ENCODE measurements at regions not wholly inside any gene's neighbourhood (a gene's known extent, or its start where the extent isn't known, plus 50 kb on each side); places are given as distances from the start of the nearest gene placed in this dataset.

DNA sequence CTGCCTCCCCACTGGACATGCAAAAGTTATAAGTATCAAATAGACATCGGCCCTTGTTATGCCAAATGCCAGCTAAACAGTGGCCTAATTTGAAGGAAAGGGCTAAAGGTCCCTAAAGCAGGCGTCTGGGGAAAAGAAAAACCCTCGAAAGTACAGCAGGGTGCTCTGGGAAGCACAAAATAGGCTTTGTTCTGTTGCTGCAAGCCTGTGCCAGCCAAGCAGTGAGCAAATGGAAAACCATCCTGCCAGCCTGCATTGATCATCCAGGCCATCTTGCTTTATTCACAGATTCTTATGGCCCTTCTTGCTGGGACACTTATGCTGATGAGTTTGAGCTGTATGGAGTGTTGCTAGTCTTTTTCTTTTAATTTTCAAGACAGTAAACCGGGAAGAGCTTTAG is 62.2 kb upstream of the PLEKHG1 start:
- intact Hi-C loops (cut with micrococcal nuclease), result no loop called here

GRCh38 chr6:150537893-150538292 is 61.8 kb upstream of the PLEKHG1 start:
- intact Hi-C loops (cut with micrococcal nuclease), result no loop called here

- intact Hi-C loops (cut with micrococcal nuclease), result no loop called here
These were observed 60.6 kb upstream of the PLEKHG1 start for GRCh38 chr6:150539111-150539510.

DNA sequence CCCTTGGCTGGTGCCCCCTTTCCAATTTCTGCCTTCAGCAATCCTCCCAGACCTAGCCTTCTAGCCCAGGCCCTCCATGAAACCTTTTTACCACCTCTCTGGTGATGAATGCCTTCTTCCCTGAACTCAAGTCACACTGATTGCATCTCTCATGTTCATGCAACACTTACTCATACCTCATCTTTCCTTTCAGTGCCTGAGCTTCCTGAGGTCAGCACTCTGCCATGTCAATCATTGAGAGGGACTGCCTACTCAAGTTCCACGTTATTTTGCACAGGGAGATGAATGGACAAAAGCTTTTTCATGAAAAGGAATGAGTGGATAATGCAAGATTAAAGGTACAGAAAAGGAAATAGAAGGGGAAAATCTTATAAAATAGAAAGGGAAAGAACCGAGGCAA is 60.1 kb upstream of the PLEKHG1 start:
- intact Hi-C loops (cut with micrococcal nuclease), result no loop called here

GRCh38 chr6:150541576-150541975 is 58.1 kb upstream of the PLEKHG1 start:
- intact Hi-C loops (cut with micrococcal nuclease), result no loop called here

DNA sequence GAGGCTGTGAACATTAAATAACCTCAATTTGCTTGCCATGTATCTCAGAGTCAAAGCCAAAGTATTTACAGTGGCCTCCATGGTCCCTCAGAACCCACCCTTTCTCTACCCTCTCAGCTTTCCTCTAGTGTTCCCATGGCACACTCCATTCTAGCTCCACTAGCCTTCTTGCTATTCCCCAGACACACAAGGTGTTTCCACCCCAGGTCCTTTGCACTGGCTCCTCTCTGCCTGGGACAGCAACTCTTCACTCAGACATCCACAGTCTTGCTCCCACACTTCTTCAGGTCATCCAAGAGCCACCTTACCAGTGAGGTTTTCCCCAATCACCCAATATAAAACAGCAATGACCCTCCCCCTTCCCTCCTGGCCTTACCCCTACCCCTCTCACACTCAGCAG is 56.5 kb upstream of the PLEKHG1 start:
- intact Hi-C loops (cut with micrococcal nuclease), result no loop called here

- intact Hi-C loops (cut with micrococcal nuclease), result no loop called here
These were observed 54.9 kb upstream of the PLEKHG1 start for GRCh38 chr6:150544793-150545192.

DNA sequence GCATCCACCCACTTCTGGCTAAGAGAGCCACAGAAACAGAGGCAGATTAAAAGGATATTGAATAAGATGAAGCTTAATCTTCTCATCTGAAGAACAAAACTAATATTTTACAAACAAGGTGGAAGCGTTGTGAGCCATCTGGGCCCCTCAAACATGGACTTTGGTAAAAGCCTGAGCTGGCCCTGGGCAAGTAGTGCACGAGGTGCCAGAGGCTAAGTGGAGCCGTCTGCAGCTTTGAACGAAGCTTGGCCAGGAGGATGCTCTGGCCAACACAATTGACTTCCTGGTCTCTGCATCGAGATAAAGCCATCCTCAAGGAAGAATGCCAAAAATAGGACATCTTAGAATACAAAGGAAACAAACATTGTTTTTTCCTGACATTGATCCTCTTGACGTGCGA is 53.2 kb upstream of the PLEKHG1 start:
- intact Hi-C loops (cut with micrococcal nuclease), result no loop called here

DNA sequence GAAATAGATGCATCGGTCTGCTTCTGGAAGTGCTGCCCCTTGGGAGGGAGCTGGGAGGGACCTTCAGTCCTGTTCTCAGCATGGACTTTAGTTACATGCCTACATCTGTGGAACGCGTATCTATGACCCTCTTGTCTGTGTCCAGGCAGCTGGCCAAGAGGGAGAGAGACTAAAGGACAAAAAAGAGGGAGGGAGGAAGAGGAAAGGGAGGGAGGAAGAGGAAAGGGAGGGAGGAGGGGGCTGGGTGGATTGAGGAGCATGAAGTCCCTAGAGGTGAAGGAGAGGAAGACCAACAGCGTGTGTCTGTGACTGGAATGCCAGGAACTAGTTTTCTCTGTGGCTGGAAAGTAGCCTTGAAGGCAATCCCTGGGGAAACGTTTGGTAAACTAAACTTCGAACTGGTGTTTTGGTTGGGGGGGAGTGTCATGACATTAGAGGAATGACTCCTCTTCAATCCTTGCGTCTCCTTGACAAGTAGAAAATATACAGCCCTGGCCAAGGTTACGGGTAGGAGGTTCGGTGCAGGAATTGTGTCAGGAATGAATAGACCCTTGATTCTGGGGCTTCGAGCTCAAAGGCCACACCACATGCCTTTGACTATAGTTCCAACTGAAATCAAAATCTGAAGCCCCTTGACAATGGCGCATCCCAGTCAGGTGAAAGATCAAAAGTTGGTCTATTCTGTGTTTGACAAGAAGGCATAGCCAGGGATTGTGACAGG is 52.0 kb upstream of the PLEKHG1 start:
- intact Hi-C loops (cut with micrococcal nuclease), result no loop called here

- intact Hi-C loops (cut with micrococcal nuclease), result no loop called here
These were observed 51.4 kb upstream of the PLEKHG1 start for GRCh38 chr6:150548330-150548729.

DNA sequence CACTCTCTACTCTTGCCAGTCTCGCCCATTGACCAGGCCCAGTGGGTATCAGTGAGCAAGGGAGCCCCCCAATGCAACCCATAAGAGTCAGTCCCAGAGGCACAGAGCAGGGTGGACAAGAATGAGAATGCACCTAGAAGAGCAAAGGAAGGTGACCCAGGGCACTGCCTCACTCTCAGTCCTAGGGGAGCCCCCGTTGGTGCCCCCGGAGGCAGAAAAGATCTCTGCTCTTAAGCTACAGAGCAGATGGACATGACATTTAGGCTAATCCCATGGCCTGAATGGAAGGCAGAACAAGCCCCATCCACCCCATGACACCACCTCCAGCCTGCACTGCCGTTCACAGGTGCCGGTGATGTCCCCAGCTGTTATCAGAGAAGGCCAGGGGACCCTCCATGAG is 50.7 kb upstream of the PLEKHG1 start:
- intact Hi-C loops (cut with micrococcal nuclease), result no loop called here

DNA sequence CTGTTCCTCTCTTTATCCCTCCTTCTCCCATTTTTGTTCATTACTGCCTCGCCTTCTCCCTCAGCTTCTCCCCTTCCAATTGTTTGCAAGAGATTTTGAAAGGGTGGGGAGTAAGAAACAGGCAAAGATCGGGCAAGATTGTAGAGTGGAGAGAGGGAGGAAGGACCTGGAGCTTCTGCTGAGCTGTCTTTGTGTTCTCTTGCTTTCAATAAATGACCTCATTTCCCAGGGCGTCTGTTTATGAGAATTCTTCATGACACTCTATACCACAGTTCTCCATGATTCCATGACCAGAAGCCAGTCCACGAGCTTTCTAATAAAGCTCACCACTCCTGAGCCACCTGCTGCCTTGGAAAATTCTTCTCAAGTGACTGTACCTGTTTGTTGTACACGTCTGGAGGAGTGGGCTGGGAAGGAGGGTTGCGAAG is 50.0 kb upstream of the PLEKHG1 start:
- intact Hi-C loops (cut with micrococcal nuclease), result no loop called here
